Muscle layer of duodenum (tissue), 2 donors: ENCODE measurements at regions not wholly inside any gene's neighbourhood (a gene's known extent, or its start where the extent isn't known, plus 50 kb on each side); places are given as distances from the start of the nearest gene placed in this dataset.

Experiments
- H3K27ac ChIP-seq: one replicate; pipeline ENCODE4 v1.7.0; 2013; ENCODE audit warnings: mild to moderate bottlenecking, low read length
- H3K27me3 ChIP-seq: one replicate; pipeline ENCODE4 v1.7.0; 2013; ENCODE audit warnings: low read depth, mild to moderate bottlenecking, control low read depth, low read length
- H3K36me3 ChIP-seq, 2 donors: one replicate each; pipeline ENCODE4 v1.7.0; 2013; ENCODE audit warnings: low read length in 2 of 2, control low read depth in 1 of 2, mild to moderate bottlenecking in 1 of 2; ENCODE audit not compliant: insufficient read depth in 2 of 2, control insufficient read depth in 1 of 2
- H3K4me1 ChIP-seq, 2 donors: one replicate each; pipeline ENCODE4 v1.7.0; 2013; ENCODE audit warnings: low read length in 2 of 2, mild to moderate bottlenecking in 2 of 2, control low read depth in 1 of 2, moderate library complexity in 1 of 2; ENCODE audit not compliant: insufficient read depth in 2 of 2, control insufficient read depth in 1 of 2
- H3K4me3 ChIP-seq, 2 donors: one replicate each; pipeline ENCODE4 v1.7.0; 2013; ENCODE audit warnings: low read length in 2 of 2, low read depth in 1 of 2, mild to moderate bottlenecking in 1 of 2
- H3K9me3 ChIP-seq, 2 donors: one replicate each; pipeline ENCODE4 v1.7.0; 2013; ENCODE audit warnings: low read length in 2 of 2, control low read depth in 1 of 2, mild to moderate bottlenecking in 1 of 2; ENCODE audit not compliant: control insufficient read depth in 1 of 2
- donor health status: healthy.

GRCh38 chr1:221097479-221098281 lies 218.4 kb downstream of the HLX start:
- Histone ChIP-seq H3K27me3 (no peaks in the 10 kb centered on the region), H3K4me1 (peaks cover 0 to 6% of the 10 kb centered on the region in 2 donors), H3K4me3 (no peak overlapping the region), H3K36me3 (no peaks in the 10 kb centered on the region), H3K9me3 (no peaks in the 10 kb centered on the region), H3K27ac (peak overlapping the region; percentile 40)

- Histone ChIP-seq H3K36me3 (no peaks in the 10 kb centered on the region), H3K4me1 (peaks cover 0 to 6% of the 10 kb centered on the region in 2 donors), H3K27me3 (no peaks in the 10 kb centered on the region), H3K4me3 (no peak overlapping the region), H3K9me3 (no peaks in the 10 kb centered on the region), H3K27ac (peak overlapping the region; percentile 40)
Measured at GRCh38 chr1:221098471-221099405, 219.5 kb downstream of the HLX start.

DNA sequence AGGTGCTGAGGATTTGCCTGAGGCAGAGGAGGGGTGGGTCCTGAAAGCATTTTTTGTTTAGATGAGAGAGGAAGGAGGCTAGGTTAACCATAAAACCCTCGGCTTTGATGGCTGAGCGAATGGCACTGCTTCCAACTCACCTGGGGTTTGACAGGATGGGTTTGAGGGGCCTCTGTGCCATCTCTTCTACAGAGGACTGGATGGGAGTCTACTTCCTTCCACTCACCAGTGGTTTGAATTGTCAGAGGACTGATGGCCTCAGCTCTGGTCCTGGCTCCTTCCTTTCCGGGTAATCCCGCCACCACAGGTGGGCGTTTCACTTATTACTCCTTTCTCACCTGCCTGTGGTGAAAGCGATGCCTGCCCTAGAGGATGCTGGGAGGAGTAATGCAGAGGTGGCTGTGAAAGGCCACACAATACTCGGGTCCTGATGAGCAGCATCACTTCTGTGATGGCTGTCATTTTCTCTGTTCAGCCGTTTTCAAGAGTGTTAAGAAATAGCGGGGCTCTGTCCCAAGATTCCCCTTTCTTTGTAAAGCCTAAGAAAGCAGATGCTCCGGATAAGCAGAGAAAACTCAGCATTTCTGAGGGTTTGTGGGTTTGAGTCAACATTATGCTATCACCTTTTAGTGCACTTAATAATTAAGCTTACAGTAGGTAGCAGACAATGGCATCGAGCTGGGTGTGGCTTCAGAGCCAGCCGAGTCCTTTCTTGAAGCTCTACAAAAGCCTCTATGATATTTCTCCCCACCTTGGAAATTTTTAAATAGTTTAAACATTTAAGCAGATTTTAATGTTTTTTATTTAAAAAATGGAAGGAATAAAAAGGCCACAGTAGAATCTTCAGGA lies 220.7 kb downstream of the HLX start:
- H3K4me1 ChIP-seq: peaks cover 0 to 6% of the 10 kb centered on the region in 2 donors
- peak overlapping the region; percentile 48 for H3K27ac ChIP-seq
- no peaks in the 10 kb centered on the region for H3K27me3 ChIP-seq
- H3K36me3 ChIP-seq: no peaks in the 10 kb centered on the region
- H3K9me3 ChIP-seq: no peaks in the 10 kb centered on the region
- no peak overlapping the region for H3K4me3 ChIP-seq

DNA sequence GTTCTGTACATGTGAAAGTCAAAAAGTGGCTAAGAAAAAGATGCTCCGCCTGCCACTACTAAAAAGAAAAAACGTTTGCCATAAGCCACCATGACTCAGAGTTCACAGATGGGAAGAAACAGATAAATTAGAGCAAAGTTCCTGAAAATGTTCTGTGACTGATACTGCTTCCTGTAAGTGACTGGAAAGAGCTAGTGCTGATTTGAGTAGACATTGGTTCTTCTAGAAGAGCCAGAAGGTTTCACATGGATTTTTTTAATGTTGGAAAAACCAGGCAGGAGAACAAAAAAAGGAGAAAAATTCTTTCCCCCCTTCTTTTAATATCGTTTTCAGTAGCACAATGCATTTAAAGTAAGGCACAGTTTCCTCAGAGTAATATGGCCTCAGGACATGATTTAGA lies 221.4 kb downstream of the HLX start:
- Histone ChIP-seq H3K9me3 (no peaks in the 10 kb centered on the region), H3K4me1 (peaks cover 0 to 6% of the 10 kb centered on the region in 2 donors), H3K27ac (peak overlapping the region; percentile 27), H3K36me3 (no peaks in the 10 kb centered on the region), H3K27me3 (no peaks in the 10 kb centered on the region), H3K4me3 (no peak overlapping the region)

- no peaks in the 10 kb centered on the region for H3K27me3 ChIP-seq
- H3K9me3 ChIP-seq: no peaks in the 10 kb centered on the region
- H3K27ac ChIP-seq: peak overlapping the region; percentile 27
- H3K4me3 ChIP-seq: no peak overlapping the region
- H3K36me3 ChIP-seq: no peaks in the 10 kb centered on the region
- H3K4me1 ChIP-seq: peaks cover 0 to 6% of the 10 kb centered on the region in 2 donors
Measured at GRCh38 chr1:221101807-221102605, 222.8 kb downstream of the HLX start.

DNA sequence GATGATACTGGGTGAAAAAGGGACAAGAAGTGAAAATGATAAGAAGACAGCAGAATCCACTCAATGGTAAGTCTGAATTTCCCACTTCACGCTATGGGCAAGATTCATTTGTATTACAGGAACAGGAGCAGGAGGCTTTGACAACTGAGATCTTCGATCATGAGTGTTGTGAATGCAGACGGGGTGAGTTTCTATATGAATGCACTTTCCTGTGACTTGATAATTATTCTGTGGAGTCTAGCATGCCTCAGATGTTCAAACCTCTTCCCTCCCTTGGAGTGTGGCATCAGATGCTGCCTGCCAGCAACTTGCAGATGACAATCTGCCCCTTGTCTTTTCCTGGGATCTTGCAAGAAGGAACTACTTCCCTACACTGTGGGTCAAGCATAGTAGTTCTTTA lies 225.4 kb downstream of the HLX start:
- H3K36me3 ChIP-seq: no peaks in the 10 kb centered on the region
- no peak overlapping the region for H3K4me3 ChIP-seq
- H3K9me3 ChIP-seq: no peaks in the 10 kb centered on the region
- H3K27me3 ChIP-seq: no peaks in the 10 kb centered on the region
- H3K4me1 ChIP-seq: peaks cover 0 to 6% of the 10 kb centered on the region in 2 donors
- H3K27ac ChIP-seq: no peak overlapping the region

GRCh38 chr1:221105578-221105977 lies 226.3 kb downstream of the HLX start:
- Histone ChIP-seq H3K36me3 (no peaks in the 10 kb centered on the region), H3K4me3 (no peak overlapping the region), H3K27me3 (no peaks in the 10 kb centered on the region), H3K27ac (no peak overlapping the region), H3K4me1 (peaks cover 0 to 6% of the 10 kb centered on the region in 2 donors), H3K9me3 (no peaks in the 10 kb centered on the region)

GRCh38 chr1:221106616-221107015 lies 227.4 kb downstream of the HLX start:
- Histone ChIP-seq H3K27ac (no peak overlapping the region), H3K36me3 (no peaks in the 10 kb centered on the region), H3K9me3 (no peaks in the 10 kb centered on the region), H3K4me1 (peaks cover 0 to under 1% of the 10 kb centered on the region in 2 donors), H3K27me3 (no peaks in the 10 kb centered on the region), H3K4me3 (no peak overlapping the region)

GRCh38 chr1:221109930-221110329 lies 230.7 kb downstream of the HLX start:
- Histone ChIP-seq H3K27ac (no peak overlapping the region), H3K36me3 (no peaks in the 10 kb centered on the region), H3K27me3 (no peaks in the 10 kb centered on the region), H3K4me1 (no peaks in the 10 kb centered on the region), H3K4me3 (no peak overlapping the region), H3K9me3 (no peaks in the 10 kb centered on the region)

DNA sequence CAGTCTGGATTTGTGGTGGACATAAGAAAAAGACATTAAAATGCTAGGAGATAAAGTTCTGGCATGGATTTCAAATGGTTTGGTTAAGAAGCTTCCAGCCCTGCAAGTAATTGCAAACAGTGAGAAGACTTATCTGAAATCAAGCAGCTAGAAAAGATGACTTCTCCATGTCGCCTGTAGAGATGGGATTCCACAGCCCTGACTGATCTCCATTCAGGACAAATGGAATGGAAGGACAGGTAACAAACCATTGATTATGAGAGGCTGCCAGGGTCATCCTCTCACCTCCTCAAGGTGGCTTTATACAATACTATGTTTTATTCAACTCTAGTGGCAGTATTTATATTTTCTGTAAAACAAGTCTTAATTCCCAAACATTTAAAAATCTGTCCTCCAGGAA lies 237.9 kb downstream of the HLX start:
- Histone ChIP-seq H3K36me3 (no peaks in the 10 kb centered on the region), H3K27ac (no peak overlapping the region), H3K27me3 (no peaks in the 10 kb centered on the region), H3K4me3 (no peak overlapping the region), H3K4me1 (peaks cover 0 to 9% of the 10 kb centered on the region in 2 donors), H3K9me3 (peaks cover 0 to 3% of the 10 kb centered on the region in 2 donors)
